Stimulated activated CD8-positive, alpha-beta memory T cell treated with anti-CD3 and anti-CD28 coated beads, Interleukin-7, amount 100 ng/mL, for 4 hours (primary cell): ENCODE measurements at regions not wholly inside any gene's neighbourhood (a gene's known extent, or its start where the extent isn't known, plus 50 kb on each side); places are given as distances from the start of the nearest gene placed in this dataset.

Experiments
- DNase-seq, 2 donors: peaks; one replicate each; pipeline ENCODE4 v3.0.0-alpha.2; 2020; ENCODE audit warnings: low read depth in 2 of 2

DNA sequence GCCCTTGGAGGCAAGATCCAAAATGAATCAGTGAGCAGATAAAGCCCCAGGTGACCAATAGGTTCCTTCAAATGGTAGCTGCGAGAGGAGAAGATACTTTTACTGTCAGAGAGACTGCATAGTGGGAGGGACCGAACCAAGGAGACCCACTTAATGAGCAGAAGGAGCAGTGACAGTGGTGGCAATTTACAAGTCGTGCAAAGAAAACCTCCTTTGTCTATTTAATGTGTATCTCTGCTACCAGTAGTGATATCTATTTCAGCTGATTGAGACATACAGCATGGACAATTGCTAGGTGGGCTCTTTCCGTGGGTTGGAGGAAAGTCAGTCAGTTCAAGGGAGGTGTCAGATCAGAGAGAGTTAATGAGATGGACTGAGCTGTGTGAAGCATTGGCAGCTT is 480.4 kb downstream of the GATA3 start:
- DNase-seq = no peak

DNA sequence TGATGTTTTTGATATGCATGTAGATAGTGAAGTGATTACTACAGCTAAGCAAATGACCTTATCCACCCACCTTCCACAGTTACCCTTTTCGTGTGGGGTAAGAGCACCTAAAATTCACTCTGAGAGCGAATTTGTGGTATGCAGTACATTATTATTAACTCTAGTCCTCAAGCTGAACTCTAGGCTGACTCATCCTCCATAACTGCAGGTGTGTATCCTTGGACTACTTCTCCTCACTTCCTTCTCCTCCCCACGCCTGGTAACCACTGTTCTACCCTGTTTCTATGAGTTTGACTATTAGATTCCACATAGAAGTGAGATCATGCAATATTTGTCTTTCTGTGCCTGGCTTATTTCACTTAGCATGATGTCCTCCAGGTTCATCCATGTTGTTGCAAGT is 484.6 kb downstream of the GATA3 start:
- DNase-seq = no peak

DNA sequence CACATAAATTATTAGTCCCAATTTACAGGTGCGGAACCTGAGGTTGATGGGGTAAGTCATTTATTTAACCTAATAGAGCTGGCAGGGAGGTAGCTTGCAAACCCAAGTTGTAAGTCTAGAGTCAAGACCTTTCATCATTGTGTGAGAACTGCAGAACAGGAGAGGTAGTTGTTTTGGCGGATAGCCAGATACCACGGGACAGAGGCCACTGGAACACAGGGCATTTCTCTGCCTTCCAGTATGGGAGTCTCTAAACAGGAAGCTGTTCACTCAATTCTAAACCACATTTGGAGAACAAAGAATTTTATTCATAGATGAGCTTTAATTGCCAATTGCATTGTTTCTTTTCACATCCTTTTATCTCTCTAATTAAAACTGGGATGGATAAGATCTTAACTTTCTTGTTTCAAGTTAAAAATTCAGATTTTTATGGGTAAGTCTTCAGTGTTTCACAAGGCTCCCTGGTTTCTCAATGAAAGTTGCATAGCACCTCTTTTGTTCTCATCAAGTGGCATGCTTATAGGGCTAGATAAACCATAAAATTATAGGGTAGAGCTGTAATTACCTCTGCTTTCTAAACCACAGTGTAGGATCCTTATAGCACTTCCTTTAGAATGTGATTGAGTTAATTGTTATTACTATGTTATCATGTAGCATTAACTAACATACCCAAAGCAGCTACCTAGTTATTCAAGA is 489.0 kb downstream of the GATA3 start:
- no peak for DNase-seq

DNA sequence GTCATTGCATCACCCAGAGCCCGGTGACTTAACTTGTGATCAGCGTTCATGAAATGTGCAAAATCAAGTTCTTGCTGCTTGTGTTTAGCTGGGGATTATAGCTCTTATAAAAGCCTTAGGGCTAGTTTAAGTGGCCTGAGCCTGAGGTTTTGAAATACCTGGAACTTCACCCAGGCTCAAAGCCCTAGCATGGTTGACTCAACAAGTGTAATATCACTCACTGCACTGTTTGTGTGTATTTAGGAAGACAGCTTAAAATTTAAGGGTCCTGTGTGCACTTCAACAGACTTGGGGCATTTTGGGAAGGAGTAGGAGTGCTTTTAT is 489.5 kb downstream of the GATA3 start:
- no peak for DNase-seq

DNA sequence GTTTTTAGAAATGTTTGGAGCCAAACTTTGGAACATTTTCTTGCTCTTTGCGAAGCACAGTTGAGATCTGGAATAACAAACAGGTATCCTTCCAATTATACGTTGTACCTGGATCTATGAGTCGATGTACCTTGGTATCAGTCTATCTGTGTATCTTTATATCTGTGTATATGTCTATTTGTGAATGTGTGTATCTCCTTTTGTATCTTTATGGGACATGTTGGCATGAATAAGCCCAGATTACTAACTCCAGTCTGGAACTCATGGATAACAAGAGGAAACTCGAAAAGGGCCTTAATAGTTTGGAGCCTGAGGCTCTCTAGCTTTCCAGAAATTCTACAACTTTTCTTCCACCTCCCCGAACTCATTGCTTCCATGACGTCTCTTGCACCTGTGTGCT is 490.0 kb downstream of the GATA3 start:
- DNase-seq = no peak

DNA sequence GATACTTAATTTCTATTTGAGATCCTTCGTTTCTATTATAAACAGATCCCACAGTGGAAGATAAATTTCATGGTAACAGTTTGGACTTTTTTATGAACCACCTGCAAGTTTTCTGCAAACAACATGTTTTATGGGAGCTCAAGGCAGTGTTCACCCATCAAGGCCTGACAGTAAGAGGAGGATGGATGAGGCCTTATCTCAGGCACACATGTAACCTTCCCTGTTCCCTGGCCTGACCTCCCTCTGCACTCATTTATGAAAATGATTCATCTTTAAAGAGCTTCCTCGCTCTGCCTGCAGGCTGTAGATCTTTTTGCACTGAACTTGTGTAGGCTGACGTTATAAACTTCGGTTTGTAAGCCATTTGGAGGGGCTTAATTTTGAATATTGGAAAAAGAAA is 500.1 kb downstream of the GATA3 start:
- DNase-seq = no peak

DNA sequence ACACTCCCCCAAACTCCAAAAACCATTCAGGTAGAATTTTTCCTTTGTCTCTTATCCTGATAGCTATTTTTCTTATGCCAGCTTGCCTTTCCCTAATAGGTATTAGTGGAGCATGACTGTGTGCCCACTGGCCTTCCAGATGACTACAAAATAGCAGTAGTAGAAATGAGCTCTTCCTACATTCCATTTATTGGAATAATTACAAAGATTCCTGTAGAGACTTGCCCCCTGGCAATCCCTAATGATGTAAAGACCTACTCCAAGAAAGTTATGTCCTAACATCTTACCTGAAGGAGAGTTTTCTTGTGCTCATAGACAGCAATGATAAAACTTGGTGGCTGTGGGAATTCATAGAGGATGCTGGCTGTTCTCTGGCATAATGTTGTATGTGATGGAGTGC is 501.8 kb downstream of the GATA3 start:
- DNase-seq = no peak

DNA sequence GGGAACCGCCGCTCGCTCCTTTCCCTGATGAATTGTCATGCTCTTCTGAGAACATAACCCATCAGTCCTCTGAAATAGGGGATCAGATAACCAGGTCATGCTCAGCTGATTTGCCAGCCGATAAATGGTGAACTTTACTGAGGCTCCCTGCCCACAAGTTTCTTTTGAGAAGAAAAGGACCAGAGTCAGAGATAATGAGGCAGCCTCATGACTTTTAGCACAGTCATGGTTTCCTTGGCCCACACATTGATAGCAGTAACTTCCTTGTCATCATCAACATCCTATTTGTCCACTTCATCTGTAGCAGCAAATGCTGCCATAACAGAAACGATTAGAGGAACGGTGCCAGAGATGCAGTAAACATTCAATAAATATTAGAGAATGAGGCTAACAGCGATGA is 509.0 kb downstream of the GATA3 start:
- DNase-seq = peak in 1 of 2 donors; percentile 29

DNA sequence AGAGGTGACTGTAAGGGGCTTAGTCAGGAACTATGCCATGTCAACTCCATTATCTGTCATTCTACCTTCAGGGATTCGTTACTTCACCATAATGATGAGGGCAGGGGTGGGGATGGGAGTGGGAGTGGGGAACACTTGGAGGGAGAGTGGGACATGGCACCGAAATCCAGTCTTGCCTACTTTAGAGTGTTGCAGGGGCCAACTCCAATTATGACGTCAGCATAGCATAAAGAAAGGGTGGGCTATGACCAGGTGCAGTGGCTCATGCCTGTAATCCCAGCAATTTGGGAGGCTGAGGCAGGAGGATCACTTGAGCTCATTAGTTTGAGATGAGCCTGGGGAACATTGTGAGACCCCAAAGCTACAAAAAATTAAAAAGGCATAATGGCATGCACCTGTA is 512.2 kb downstream of the GATA3 start:
- no peak for DNase-seq

DNA sequence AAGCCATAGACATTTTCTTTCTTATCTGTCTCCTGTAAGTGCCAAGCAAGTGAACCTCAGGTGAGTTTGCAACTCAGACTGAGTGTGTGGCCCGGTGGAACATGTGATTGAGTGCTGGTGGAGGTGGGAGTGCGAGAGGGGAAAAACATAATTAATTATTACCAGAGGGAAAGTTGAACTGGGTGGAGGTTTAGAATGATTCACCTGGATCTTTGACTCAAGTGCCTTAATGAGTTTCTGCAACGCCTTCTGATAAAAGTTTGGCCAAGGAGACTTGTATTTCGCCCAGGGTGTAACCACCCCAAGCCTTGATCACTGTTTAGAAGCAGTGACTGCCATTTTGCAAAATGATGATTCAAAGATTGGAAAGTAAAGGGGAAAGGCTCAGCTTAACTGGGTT is 513.9 kb downstream of the GATA3 start:
- no peak for DNase-seq

DNA sequence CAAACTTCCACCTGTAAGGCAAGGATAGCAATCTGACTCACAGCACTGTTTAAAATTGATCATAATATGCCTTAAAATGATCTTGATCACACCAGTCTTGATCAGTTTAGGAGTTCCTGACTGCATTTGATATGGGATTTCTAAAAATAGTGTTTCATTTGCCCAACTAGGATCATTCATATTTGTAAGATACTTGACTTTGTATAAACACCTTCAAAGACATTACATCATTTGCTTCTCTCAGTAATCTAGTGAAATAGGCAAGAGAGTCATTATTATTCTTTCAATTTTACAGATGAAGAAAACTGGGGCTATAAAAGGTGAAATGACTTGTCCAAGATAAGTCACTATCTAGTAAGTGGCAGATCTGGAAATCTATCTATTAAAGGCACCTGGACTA is 521.1 kb downstream of the GATA3 start:
- no peak for DNase-seq

DNA sequence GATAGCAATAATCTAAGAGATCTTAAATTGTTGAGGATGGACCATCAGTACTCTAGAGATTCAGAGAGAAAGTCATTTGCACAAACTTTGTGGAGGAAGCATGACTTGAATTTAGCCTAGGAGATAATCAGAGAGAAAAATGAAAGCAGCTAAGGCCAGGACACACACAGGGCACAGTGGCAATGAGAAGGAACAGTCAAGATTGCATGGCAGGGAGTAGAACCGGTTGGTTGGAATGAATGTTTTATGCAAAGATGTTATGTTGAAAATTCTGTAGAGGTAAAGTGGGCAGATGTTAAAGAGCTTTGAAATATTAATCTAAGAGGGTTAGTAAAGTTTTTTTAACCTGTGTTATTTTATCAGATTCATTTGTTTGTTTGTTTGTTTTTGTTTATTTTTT is 521.8 kb downstream of the GATA3 start:
- no peak for DNase-seq

DNA sequence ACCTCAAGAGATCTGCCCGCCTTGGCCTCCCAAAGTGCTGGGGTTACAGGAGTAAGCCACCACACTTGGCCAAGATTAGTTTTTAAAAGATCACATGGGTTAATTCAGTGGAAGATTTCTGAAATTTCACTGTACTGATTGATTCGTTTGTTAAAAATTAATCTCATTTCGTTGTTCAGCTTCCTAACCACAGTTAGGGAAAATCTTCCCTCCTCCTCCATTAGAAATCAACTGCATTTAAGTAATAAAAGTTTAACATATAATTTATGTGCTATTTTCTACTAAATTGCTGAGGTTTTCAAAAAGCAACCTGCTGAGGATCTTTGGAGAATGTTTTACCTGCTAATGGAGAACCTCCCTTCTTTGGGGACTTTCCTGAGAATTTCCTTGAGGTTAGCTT is 522.4 kb downstream of the GATA3 start:
- no peak for DNase-seq

DNA sequence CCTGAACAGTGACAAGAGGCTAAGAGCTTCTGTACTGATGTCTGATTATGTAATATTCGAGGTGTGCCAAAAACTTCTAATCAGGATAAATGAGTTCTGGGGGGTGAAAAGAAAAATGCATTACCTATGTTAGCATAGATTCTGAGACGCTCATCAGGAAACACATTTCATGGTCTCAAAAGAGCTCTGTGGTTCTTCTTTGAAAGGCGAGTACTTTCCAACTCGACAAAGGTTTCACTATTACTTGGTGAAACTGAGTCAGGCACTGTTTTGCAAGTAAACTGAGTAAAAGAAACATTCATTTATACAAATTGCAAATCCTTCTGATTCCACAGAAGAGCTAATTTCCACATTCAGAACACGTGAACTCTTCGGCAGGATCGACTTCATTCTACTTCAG is 523.2 kb downstream of the GATA3 start:
- DNase-seq = no peak

DNA sequence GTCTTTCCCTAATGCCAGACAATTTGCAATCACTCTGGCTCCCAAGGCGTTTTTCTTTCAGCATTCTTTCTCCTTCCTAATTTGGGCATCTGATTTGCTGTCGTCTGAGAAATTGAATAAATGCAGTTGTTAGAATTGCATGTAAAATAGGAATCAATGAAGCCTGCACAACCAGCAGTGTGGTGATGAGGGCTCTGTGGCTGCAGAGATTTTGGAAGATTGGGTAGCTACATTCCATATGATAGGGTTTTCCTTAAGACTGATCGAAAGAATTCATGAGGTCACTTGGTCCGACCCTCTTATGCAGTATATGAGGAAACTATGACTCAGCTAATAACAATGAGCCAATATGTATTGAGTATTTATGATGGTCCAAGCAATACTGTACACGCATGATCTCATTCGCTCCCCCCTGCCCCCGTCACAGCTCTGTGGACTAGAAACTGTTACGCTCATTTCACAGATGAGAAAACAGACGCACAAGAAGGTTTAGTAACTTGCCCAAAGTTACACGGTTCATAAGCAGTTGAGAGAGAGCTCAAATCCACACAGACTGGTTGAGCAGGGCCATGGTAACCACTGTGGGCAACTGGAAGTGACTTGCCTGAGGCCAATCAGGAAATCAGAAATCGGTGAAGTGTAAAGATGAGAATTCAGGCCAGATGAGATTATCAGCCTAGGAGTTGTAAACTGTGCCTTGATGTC is 527.2 kb downstream of the GATA3 start:
- no peak for DNase-seq

DNA sequence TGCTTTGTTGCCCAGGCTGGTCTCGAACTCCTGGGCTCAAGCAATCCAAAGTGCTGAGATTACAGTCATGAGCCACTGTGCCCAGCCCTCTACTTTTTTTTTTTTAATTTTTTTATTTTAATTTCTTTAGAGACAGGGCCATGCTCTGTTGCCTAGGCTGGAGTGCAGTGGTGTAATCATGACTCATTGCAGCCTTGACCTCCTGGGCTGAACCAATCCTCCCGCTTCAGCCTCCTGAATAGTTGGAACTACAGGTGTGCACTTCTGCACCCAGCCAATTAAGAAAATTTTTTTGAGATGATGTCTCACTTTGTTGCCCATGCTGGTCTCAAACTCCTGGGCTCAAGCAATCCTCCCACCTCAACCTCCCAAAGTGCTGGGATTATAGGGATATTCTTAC is 528.6 kb downstream of the GATA3 start:
- no peak for DNase-seq

DNA sequence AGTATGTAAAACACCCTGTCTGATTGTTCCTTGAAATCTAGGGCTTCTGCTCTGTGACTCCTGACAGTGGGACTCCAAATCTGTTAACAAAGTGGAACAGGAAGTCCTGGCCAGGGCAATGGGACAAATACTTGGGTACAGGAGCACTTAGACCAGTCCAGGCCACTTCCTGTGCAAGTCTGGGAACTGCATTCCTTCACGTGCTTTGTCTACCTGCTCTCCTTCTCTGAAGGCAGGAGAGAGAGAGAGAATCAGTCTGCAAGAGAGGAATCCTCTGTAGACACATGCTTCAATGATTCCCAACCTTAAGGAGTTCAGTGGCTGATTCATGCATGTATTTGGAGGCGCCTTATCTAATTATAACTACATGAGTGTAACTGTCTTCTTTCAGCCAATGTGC is 530.2 kb downstream of the GATA3 start:
- no peak for DNase-seq

DNA sequence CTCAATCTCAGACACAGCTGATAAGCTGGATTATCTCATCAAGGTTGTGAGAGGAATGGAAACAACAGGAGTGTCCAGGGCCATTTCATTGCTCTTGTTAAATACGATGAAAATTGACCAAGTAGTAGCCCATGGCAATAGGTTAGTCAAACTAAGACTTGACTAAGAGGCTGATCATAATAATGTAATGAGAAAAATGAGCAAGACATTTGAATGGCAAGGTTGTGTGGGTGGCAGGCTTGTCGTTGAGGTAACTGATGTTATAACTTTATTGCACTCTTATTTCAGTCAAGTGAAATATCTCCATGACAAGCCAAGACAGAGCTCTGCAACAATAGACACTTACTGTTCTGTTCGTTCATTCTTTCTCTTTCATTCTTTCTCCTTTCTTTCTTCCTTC is 532.0 kb downstream of the GATA3 start:
- no peak for DNase-seq

DNA sequence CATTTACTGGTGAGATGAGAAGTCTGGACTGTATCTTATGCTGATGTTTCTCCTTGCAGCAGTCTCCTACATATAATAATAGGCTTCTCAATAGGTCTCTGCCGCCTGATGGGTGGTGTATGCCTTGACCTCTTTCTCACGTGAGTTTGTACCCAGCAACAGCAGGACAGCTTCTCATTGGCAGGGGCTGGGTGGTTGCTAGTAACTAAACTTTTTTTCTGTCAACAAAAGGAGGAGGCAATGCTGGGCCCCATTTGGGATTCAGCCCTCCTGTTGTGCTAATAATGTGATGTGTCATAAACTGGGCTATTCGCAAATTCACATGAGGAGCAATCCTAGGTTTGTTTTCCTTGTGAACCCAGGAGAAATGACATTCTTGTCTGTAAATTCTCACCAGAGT is 533.6 kb downstream of the GATA3 start:
- no peak for DNase-seq

DNA sequence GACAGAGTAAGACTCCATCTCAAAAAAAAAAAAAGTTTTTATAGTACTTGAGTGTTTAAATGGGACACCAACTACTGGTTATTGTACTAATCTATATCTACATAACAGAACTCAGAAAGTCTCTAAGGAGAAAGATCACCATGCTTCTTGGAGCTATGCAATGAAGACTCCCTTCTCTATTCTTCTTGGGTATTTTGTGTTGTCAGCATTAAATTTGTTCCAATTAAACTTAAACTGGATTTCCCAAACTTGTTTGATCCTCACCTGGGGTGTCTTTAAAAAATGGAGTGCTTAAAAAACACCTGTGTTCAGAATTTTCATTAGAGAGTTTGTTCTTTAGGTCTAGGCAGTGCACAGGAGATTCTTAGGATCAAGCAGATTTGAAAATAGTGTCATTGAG is 536.0 kb downstream of the GATA3 start:
- DNase-seq = no peak

DNA sequence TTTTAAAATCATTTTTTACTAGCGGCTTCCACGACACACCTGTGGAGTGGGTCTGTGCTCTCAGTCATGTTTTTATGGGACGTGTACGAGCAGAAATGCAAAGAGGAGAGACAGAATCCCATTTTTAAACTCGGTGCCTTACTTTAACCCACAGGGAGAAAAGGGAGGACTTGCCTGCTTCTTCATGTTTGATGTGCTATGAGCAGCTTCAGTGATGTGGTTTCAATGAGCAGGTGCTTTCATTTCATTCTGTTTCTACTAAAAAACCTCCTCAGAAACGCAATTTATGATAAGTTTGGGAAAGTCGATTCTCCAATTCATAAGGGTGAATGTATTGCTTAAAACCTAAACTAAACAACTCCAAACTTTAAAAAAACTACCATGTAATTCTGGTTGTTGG is 537.2 kb downstream of the GATA3 start:
- DNase-seq = no peak

DNA sequence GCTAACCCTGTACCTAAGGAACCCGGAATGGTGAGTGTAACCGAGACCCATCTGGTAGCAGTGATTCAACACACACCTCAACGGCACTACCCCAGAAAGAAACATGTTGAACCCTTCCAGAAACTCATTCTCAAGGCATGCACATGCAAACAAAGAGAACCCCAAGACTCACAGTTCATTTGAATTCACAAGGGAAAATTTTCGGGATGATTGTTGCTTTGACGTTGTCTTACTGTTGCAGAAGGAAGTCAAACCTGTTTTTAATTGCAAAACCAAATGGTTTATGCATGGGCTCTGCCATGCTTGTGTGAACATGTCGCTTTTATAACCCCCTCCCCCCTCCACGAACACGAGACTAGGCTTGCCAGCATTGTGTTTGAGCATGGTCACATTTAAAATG is 539.7 kb downstream of the GATA3 start:
- no peak for DNase-seq

DNA sequence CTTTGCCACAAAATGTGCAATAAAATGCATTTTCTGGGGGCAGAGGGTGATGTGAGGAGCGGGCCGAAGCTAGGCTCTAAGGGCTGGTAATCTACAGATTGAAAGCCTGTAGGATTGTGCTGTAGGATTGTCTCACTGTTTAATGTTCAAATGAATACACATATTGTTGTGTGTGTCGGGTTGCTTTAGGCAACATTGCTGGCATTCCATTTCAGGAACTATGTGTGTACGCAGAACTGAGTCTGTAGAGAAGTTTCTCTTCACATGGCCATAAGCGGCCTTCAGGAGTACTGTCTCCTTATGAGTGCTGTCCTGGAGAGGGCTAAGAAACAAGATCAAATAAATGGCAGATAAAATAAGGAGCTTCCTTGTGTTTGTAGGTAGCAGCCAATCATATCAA is 540.2 kb downstream of the GATA3 start:
- no peak for DNase-seq

DNA sequence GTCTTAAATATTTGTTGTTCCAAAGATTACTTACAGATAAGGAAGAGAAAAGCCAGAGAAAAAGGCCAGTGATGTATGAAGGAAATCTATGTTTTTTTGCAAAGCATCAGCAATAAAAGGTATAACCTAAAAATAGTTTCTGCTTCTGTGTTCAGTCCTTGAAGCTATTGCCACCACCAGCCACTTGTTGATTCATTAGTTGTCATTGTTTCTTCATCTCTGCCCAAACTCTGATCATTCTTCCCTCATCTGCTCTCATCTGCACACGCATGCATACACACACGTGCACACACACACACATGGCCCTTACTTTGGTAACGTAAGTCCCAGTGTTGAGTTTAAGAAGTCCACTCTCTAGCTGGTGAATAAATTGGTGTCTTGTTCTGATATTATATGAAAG is 540.7 kb downstream of the GATA3 start:
- DNase-seq = no peak
